DOHH2 (cell line): ENCODE measurements at regions not wholly inside any gene's neighbourhood (a gene's known extent, or its start where the extent isn't known, plus 50 kb on each side); places are given as distances from the start of the nearest gene placed in this dataset.

ENCODE experiments used
- CTCF ChIP-seq: fragments of 200-600 bp; sonication (generic); IDR thresholded peaks from one replicate; pipeline ENCODE4 v1.5.1; 2014; ENCODE audit warnings: antibody characterized with exemption, mild to moderate bottlenecking, low read depth, low read length; ENCODE audit not compliant: poor library complexity, severe bottlenecking
- EZH2phosphoT487 ChIP-seq: fragments of 200-600 bp; sonication (generic); IDR thresholded peaks from 2 replicates; pipeline ENCODE4 v1.6.1; 2017; ENCODE audit warnings: borderline replicate concordance, mild to moderate bottlenecking, antibody characterized with exemption, low read length, moderate library complexity, mixed read lengths

- TF ChIP-seq EZH2phosphoT487: no peak
- no peak for TF ChIP-seq CTCF
Observed at GRCh38 chr1:226476648-226477319, 68.9 kb upstream of the PARP1 start.
